ENCODE measurements at regions not wholly inside any gene's neighbourhood (a gene's known extent, or its start where the extent isn't known, plus 50 kb on each side); places are given as distances from the start of the nearest gene placed in this dataset.
A peak's percentile ranks its signal among the peaks of the same experiment; 100 is the strongest.

GRCh38 chr18:39209173-39209572, 1643.6 kb upstream of the CELF4 start:
- no peak overlapping the region for H3K18ac ChIP-seq (ENCODE audit: extremely low read depth, low read length)
- H2BK120ac ChIP-seq (replicated peaks; ENCODE audit: low read depth, low read length), result no peak overlapping the region
- H2BK12ac ChIP-seq (ENCODE audit: low read depth, low read length), result no peak overlapping the region
- no peak overlapping the region for H3K27ac ChIP-seq (ENCODE audit: low read depth, low read length)
- no peaks in the 10 kb centered on the region for H4K20me1 ChIP-seq (replicated peaks in 1 of 2; ENCODE audit: control insufficient read depth in 1 of 2, insufficient read depth in 2 of 2, low read length in 2 of 2)
- peaks cover 0 to 7% of the 10 kb centered on the region in 2 experiments; a peak in 2 of 4 replicates for H3K9me3 ChIP-seq (ENCODE audit: insufficient read depth in 2 of 2, low read depth in 1 of 2, low read length in 1 of 2)
- no peaks in the 10 kb centered on the region for H3K79me1 ChIP-seq (ENCODE audit: low read depth, low read length)
- no peaks in the 10 kb centered on the region for H3K4me1 ChIP-seq (replicated peaks in 1 of 4; ENCODE audit: control insufficient read depth in 3 of 4, insufficient read depth in 4 of 4, low read length in 3 of 4)
- DNase-seq (ENCODE audit: low read depth in 1 of 2, low spot score in 2 of 2) (no peak), FAIRE-seq (no peak)
- no peak overlapping the region for H4K91ac ChIP-seq (replicated peaks; ENCODE audit: insufficient read length, low read length)
- H3K4ac ChIP-seq (replicated peaks; ENCODE audit: insufficient read length, low read depth, low read length), result no peak overlapping the region
- H2BK15ac ChIP-seq (ENCODE audit: low read length), result no peak overlapping the region
- H2AK5ac ChIP-seq (ENCODE audit: low read depth, low read length), result no peak overlapping the region
- no peak overlapping the region for H3K9ac ChIP-seq (replicated peaks in 1 of 4; ENCODE audit: extremely low read depth in 1 of 4, low read depth in 3 of 4, low read length in 3 of 4)
- POLR2A ChIA-PET (ENCODE audit: partially characterized antibody), result interaction anchor here (0.5 kb wide), 1 partner anchor 134 kb away, joined by 3 read pairs; no protein-coding TSS in a partner anchor
- no peak overlapping the region for H3K56ac ChIP-seq (replicated peaks; ENCODE audit: insufficient read length, low read depth, low read length)
- no peaks in the 10 kb centered on the region for H3K79me2 ChIP-seq (ENCODE audit: control insufficient read depth in 1 of 2, insufficient read depth in 2 of 2, low read length in 2 of 2)
- no peaks in the 10 kb centered on the region for H3K36me3 ChIP-seq (ENCODE audit: control insufficient read depth in 2 of 4, insufficient read depth in 4 of 4, low read length in 3 of 4)
- no peak overlapping the region for H4K5ac ChIP-seq (ENCODE audit: insufficient read length, low read depth, low read length)
- no peak overlapping the region for H2BK20ac ChIP-seq (ENCODE audit: low read length)
- no peak overlapping the region for H2BK5ac ChIP-seq (ENCODE audit: low read depth, low read length)
- no peak overlapping the region for H2AFZ ChIP-seq (ENCODE audit: low read length)
- peak overlapping the region; percentile 83 for H3K23ac ChIP-seq (ENCODE audit: insufficient read length)
- 90% methylated on average over 2 of the region's 2 CpGs; no CpG with 5 or more reads in 1 of the 2 experiments for WGBS, 2 experiments (ENCODE audit: extremely low coverage in 1 of 2, insufficient coverage in 1 of 2, insufficient read length in 1 of 2, insufficient replicate concordance in 2 of 2, low coverage in 1 of 2, low lambda C conversion rate in 2 of 2, missing lambda C conversion rate in 1 of 2)
- H3K27me3 ChIP-seq (replicated peaks in 1 of 4; ENCODE audit: control insufficient read depth in 3 of 4, extremely low read depth in 1 of 4, insufficient read depth in 3 of 4, low read length in 3 of 4), result no peaks in the 10 kb centered on the region
- H3K4me3 ChIP-seq (ENCODE audit: extremely low read depth in 1 of 4, insufficient read depth in 2 of 4, low read depth in 3 of 4, low read length in 4 of 4), result no peak overlapping the region
- no peaks in the 10 kb centered on the region for H3K23me2 ChIP-seq (ENCODE audit: low read depth, low read length)
- H4K8ac ChIP-seq (ENCODE audit: extremely low read depth, insufficient read depth, low read length), result no peak overlapping the region
- no peak overlapping the region for H3K4me2 ChIP-seq (ENCODE audit: insufficient read depth in 1 of 2, low read depth in 2 of 2, low read length in 2 of 2)
- CTCF ChIA-PET (ENCODE audit: partially characterized antibody), result interaction anchor here (0.6 kb wide), 1 partner anchor 959 kb away, joined by 3 read pairs; no protein-coding TSS in a partner anchor
- peak overlapping the region; percentile 61 for H3K14ac ChIP-seq (ENCODE audit: insufficient read length)
- TF ChIP-seq FOSL1 (IDR thresholded peaks at IDR 0.05; ENCODE audit: insufficient read depth, low read depth, low read length), result no peak
- no peak for TF ChIP-seq RNF2 (IDR thresholded peaks at IDR 0.05; ENCODE audit: borderline replicate concordance, low read depth, low read length, missing control alignments, poor library complexity, severe bottlenecking)
- TF ChIP-seq GTF2F1 (IDR thresholded peaks at IDR 0.05; ENCODE audit: borderline replicate concordance, low read depth, low read length), result no peak
- TF ChIP-seq HDAC6 (IDR thresholded peaks at IDR 0.05; ENCODE audit: low read depth, low read length), result no peak
- no peak for TF ChIP-seq TCF12 (IDR thresholded peaks at IDR 0.05; ENCODE audit: low read depth, low read length)
- TF ChIP-seq, protein P1, sequence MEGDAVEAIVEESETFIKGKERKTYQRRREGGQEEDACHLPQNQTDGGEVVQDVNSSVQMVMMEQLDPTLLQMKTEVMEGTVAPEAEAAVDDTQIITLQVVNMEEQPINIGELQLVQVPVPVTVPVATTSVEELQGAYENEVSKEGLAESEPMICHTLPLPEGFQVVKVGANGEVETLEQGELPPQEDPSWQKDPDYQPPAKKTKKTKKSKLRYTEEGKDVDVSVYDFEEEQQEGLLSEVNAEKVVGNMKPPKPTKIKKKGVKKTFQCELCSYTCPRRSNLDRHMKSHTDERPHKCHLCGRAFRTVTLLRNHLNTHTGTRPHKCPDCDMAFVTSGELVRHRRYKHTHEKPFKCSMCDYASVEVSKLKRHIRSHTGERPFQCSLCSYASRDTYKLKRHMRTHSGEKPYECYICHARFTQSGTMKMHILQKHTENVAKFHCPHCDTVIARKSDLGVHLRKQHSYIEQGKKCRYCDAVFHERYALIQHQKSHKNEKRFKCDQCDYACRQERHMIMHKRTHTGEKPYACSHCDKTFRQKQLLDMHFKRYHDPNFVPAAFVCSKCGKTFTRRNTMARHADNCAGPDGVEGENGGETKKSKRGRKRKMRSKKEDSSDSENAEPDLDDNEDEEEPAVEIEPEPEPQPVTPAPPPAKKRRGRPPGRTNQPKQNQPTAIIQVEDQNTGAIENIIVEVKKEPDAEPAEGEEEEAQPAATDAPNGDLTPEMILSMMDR (IDR thresholded peaks at IDR 0.05; ENCODE audit: control extremely low read depth in 1 of 3, insufficient read depth in 1 of 3, low read depth in 1 of 3, low read length in 3 of 3), result no peak
- TF ChIP-seq TAF7 (optimal IDR thresholded peaks at IDR 0.05; ENCODE audit: borderline replicate concordance, low read depth, low read length), result no peak
- TF ChIP-seq CBX8 (IDR thresholded peaks at IDR 0.05; ENCODE audit: borderline replicate concordance, low read depth, low read length), result no peak
- TF ChIP-seq JUN (IDR thresholded peaks at IDR 0.05; ENCODE audit: low read depth, low read length), result no peak
- no peak for TF ChIP-seq NANOG (IDR thresholded peaks at IDR 0.05; ENCODE audit: insufficient read depth, low read depth, low read length, poor library complexity, severe bottlenecking)
- no peak for TF ChIP-seq TEAD4 (IDR thresholded peaks at IDR 0.05; ENCODE audit: low read depth, low read length)
- no peak for TF ChIP-seq SP2 (IDR thresholded peaks at IDR 0.05; ENCODE audit: low read length)

Measured in H1 (cell line).